Mesenchymal stem cell (in vitro differentiated cells and primary cell): ENCODE measurements at regions not wholly inside any gene's neighbourhood (a gene's known extent, or its start where the extent isn't known, plus 50 kb on each side); places are given as distances from the start of the nearest gene placed in this dataset.

Experiments
- DNase-seq: peaks from one replicate; pipeline ENCODE4 v3.0.0-alpha.2; 2013
- H2AFZ ChIP-seq: one replicate; pipeline ENCODE4 v1.6.1; 2013; ENCODE audit warnings: low read depth, mild to moderate bottlenecking, control low read depth, inconsistent platforms, low read length, moderate library complexity
- H2AK5ac ChIP-seq: 2 replicates; pipeline ENCODE4 v1.6.1; 2013; ENCODE audit warnings: low read length, moderate library complexity, mild to moderate bottlenecking, inconsistent platforms; ENCODE audit not compliant: severe bottlenecking
- H2BK120ac ChIP-seq: one replicate; pipeline ENCODE4 v1.6.1; 2013; ENCODE audit warnings: low read depth, mild to moderate bottlenecking, inconsistent platforms, low read length, moderate library complexity
- H2BK12ac ChIP-seq, 2 experiments: one replicate each; pipeline ENCODE4 v1.6.1; 2013; ENCODE audit warnings: inconsistent platforms in 2 of 2, low read length in 2 of 2, mild to moderate bottlenecking in 2 of 2, moderate library complexity in 2 of 2, control low read depth in 1 of 2
- H2BK15ac ChIP-seq: one replicate; pipeline ENCODE4 v1.6.1; 2013; ENCODE audit warnings: mild to moderate bottlenecking, low read depth, inconsistent platforms; ENCODE audit not compliant: poor library complexity, severe bottlenecking
- H2BK5ac ChIP-seq: 2 replicates; pipeline ENCODE4 v1.6.1; 2013; ENCODE audit warnings: low read depth, mild to moderate bottlenecking, low read length, control low read depth, inconsistent platforms; ENCODE audit not compliant: poor library complexity, severe bottlenecking
- H3K14ac ChIP-seq, 2 experiments: one replicate each; pipeline ENCODE4 v1.6.1; 2013; ENCODE audit warnings: inconsistent platforms in 2 of 2, low read length in 2 of 2, control low read depth in 1 of 2, mild to moderate bottlenecking in 1 of 2, moderate library complexity in 1 of 2
- H3K18ac ChIP-seq, 2 experiments: one replicate each; pipeline ENCODE4 v1.6.1; 2013; ENCODE audit warnings: inconsistent platforms in 2 of 2, low read length in 2 of 2, control low read depth in 1 of 2, low read depth in 1 of 2, mild to moderate bottlenecking in 1 of 2
- H3K23ac ChIP-seq, 2 experiments: one replicate each; pipeline ENCODE4 v1.6.1; 2013; ENCODE audit warnings: inconsistent platforms in 2 of 2, low read length in 2 of 2, mild to moderate bottlenecking in 2 of 2, moderate library complexity in 2 of 2, control low read depth in 1 of 2
- H3K27ac ChIP-seq: 2 replicates; pipeline ENCODE4 v1.5.1; 2013; ENCODE audit warnings: mild to moderate bottlenecking, moderate library complexity, low read length, control low read depth, inconsistent platforms; ENCODE audit not compliant: poor library complexity, severe bottlenecking
- H3K27me3 ChIP-seq, 2 experiments: 2 replicates each; pipeline versions ENCODE4 v1.6.1 to v1.7.0; 2013; ENCODE audit warnings: low read length in 2 of 2, mild to moderate bottlenecking in 2 of 2, moderate library complexity in 2 of 2, control low read depth in 1 of 2, inconsistent platforms in 1 of 2; ENCODE audit not compliant: control insufficient read depth in 1 of 2, insufficient read depth in 1 of 2
- H3K36me3 ChIP-seq, 2 experiments: 2 replicates each; pipeline versions ENCODE4 v1.6.1 to v1.7.0; 2013; ENCODE audit warnings: low read length in 2 of 2, control low read depth in 1 of 2, inconsistent platforms in 1 of 2, low read depth in 1 of 2, mild to moderate bottlenecking in 1 of 2; ENCODE audit not compliant: insufficient read depth in 2 of 2, control insufficient read depth in 1 of 2
- H3K4ac ChIP-seq, 2 experiments: one replicate each; pipeline ENCODE4 v1.6.1; 2013; ENCODE audit warnings: inconsistent platforms in 2 of 2, low read length in 2 of 2, mild to moderate bottlenecking in 2 of 2, moderate library complexity in 2 of 2, control low read depth in 1 of 2, low read depth in 1 of 2
- H3K4me1 ChIP-seq: 2 replicates; pipeline ENCODE4 v1.6.1; 2013; ENCODE audit warnings: low read depth, low read length, control low read depth; ENCODE audit not compliant: control insufficient read depth, insufficient read depth
- H3K4me2 ChIP-seq: 2 replicates; pipeline ENCODE4 v1.6.1; 2013; ENCODE audit warnings: low read length, mild to moderate bottlenecking, inconsistent platforms; ENCODE audit not compliant: poor library complexity, severe bottlenecking
- H3K4me3 ChIP-seq, 2 experiments: 2 replicates each; pipeline versions ENCODE4 v1.5.1 to v1.7.0; 2013; ENCODE audit warnings: low read length in 2 of 2, mild to moderate bottlenecking in 2 of 2, control low read depth in 1 of 2, low read depth in 1 of 2; ENCODE audit not compliant: insufficient read depth in 1 of 2
- H3K79me1 ChIP-seq: replicated peaks from 2 replicates; pipeline ENCODE4 v1.6.1; 2013; ENCODE audit warnings: mild to moderate bottlenecking, control low read depth, low read length, inconsistent platforms; ENCODE audit not compliant: poor library complexity, severe bottlenecking
- H3K9ac ChIP-seq: 2 replicates; pipeline ENCODE4 v1.7.0; 2013; ENCODE audit warnings: mild to moderate bottlenecking, low read length, moderate library complexity
- H3K9me3 ChIP-seq: 2 replicates; pipeline ENCODE4 v1.7.0; 2013; ENCODE audit warnings: mild to moderate bottlenecking, low read length; ENCODE audit not compliant: control insufficient read depth
- H4K8ac ChIP-seq: one replicate; pipeline ENCODE4 v1.6.1; 2013; ENCODE audit warnings: inconsistent platforms, mild to moderate bottlenecking, low read length, moderate library complexity
- H4K91ac ChIP-seq: one replicate; pipeline ENCODE4 v1.6.1; 2013; ENCODE audit warnings: mild to moderate bottlenecking, low read length, inconsistent platforms
- WGBS: methylation state at CpG from one replicate; pipeline ENCODE4 v1.1.7; 2013; ENCODE audit warnings: mixed read lengths; 5-methylcytosine and 5-hydroxymethylcytosine counted together

GRCh38 chr10:83968052-83968451 lies 171.3 kb upstream of the GHITM start:
- Histone ChIP-seq H3K36me3 (no peaks in the 10 kb centered on the region), H2BK5ac (no peak overlapping the region), H3K9ac (no peak overlapping the region), H2BK12ac (no peak overlapping the region), H3K79me1 (no peaks in the 10 kb centered on the region), H3K4me2 (no peak overlapping the region), H4K91ac (no peak overlapping the region), H3K4me3 (no peak overlapping the region), H3K4me1 (no peaks in the 10 kb centered on the region), H2BK120ac (no peak overlapping the region), H3K14ac (no peak overlapping the region), H3K18ac (no peak overlapping the region), H3K23ac (no peak overlapping the region), H3K4ac (no peak overlapping the region), H2BK15ac (no peak overlapping the region), H2AK5ac (no peak overlapping the region), H3K27ac (no peak overlapping the region), H3K27me3 (no peaks in the 10 kb centered on the region), H3K9me3 (no peaks in the 10 kb centered on the region), H4K8ac (no peak overlapping the region), H2AFZ (no peak overlapping the region)
- DNase-seq, result no peak
- 73% methylated on average over 4 of the region's 4 CpGs for WGBS

- Histone ChIP-seq H3K23ac (no peak overlapping the region), H2AK5ac (no peak overlapping the region), H3K18ac (no peak overlapping the region), H3K27ac (no peak overlapping the region), H3K4me2 (no peak overlapping the region), H2AFZ (no peak overlapping the region), H3K36me3 (no peaks in the 10 kb centered on the region), H3K9ac (no peak overlapping the region), H3K4me3 (no peak overlapping the region), H2BK15ac (no peak overlapping the region), H3K79me1 (no peaks in the 10 kb centered on the region), H2BK120ac (no peak overlapping the region), H3K27me3 (no peaks in the 10 kb centered on the region), H4K91ac (no peak overlapping the region), H4K8ac (no peak overlapping the region), H3K4me1 (peaks cover 3% of the 10 kb centered on the region), H2BK5ac (no peak overlapping the region), H3K9me3 (no peaks in the 10 kb centered on the region), H2BK12ac (no peak overlapping the region), H3K14ac (no peak overlapping the region), H3K4ac (no peak overlapping the region)
- DNase-seq, result no peak
- 83% methylated on average over 5 of the region's 5 CpGs for WGBS
These were observed 160.5 kb upstream of the GHITM start for GRCh38 chr10:83978681-83979383.

- H3K79me1 ChIP-seq, result no peaks in the 10 kb centered on the region
- no peak overlapping the region for H4K91ac ChIP-seq
- H3K9ac ChIP-seq, result no peak overlapping the region
- no peak overlapping the region for H2BK120ac ChIP-seq
- H4K8ac ChIP-seq, result no peak overlapping the region
- no peak overlapping the region for H2BK5ac ChIP-seq
- no peak overlapping the region for H2BK12ac ChIP-seq
- no peak overlapping the region for H3K4ac ChIP-seq
- no peaks in the 10 kb centered on the region for H3K27me3 ChIP-seq
- H2AFZ ChIP-seq, result no peak overlapping the region
- H3K36me3 ChIP-seq, result no peaks in the 10 kb centered on the region
- WGBS, result 80% methylated on average over 1 of the region's 1 CpG
- no peak for DNase-seq
- H3K4me3 ChIP-seq, result no peak overlapping the region
- no peak overlapping the region for H3K23ac ChIP-seq
- H3K9me3 ChIP-seq, result no peaks in the 10 kb centered on the region
- H3K14ac ChIP-seq, result no peak overlapping the region
- H3K18ac ChIP-seq, result no peak overlapping the region
- H3K27ac ChIP-seq, result no peak overlapping the region
- H2BK15ac ChIP-seq, result no peak overlapping the region
- H3K4me1 ChIP-seq, result peaks cover 3% of the 10 kb centered on the region
- H3K4me2 ChIP-seq, result no peak overlapping the region
- H2AK5ac ChIP-seq, result no peak overlapping the region
These were observed 156.5 kb upstream of the GHITM start for GRCh38 chr10:83982812-83983211.

GRCh38 chr10:83983578-83984255 lies 155.6 kb upstream of the GHITM start:
- no peaks in the 10 kb centered on the region for H3K9me3 ChIP-seq
- H2BK12ac ChIP-seq, result no peak overlapping the region
- H4K8ac ChIP-seq, result no peak overlapping the region
- H2BK120ac ChIP-seq, result no peak overlapping the region
- H4K91ac ChIP-seq, result no peak overlapping the region
- DNase-seq, result peak; percentile 56
- H3K9ac ChIP-seq, result no peak overlapping the region
- H3K4ac ChIP-seq, result no peak overlapping the region
- H3K4me1 ChIP-seq, result peaks cover 3% of the 10 kb centered on the region
- no peak overlapping the region for H2AK5ac ChIP-seq
- no peak overlapping the region for H3K14ac ChIP-seq
- H2AFZ ChIP-seq, result no peak overlapping the region
- H3K27ac ChIP-seq, result peak overlapping the region; percentile 23
- H3K23ac ChIP-seq, result no peak overlapping the region
- H3K79me1 ChIP-seq, result no peaks in the 10 kb centered on the region
- no peak overlapping the region for H3K4me2 ChIP-seq
- H3K36me3 ChIP-seq, result no peaks in the 10 kb centered on the region
- no peak overlapping the region for H2BK5ac ChIP-seq
- no peak overlapping the region for H3K18ac ChIP-seq
- no peak overlapping the region for H3K4me3 ChIP-seq
- H2BK15ac ChIP-seq, result no peak overlapping the region
- WGBS, result 24% methylated on average over 4 of the region's 4 CpGs
- no peaks in the 10 kb centered on the region for H3K27me3 ChIP-seq
